ENCODE measurements at regions not wholly inside any gene's neighbourhood (a gene's known extent, or its start where the extent isn't known, plus 50 kb on each side); places are given as distances from the start of the nearest gene placed in this dataset.

DNA sequence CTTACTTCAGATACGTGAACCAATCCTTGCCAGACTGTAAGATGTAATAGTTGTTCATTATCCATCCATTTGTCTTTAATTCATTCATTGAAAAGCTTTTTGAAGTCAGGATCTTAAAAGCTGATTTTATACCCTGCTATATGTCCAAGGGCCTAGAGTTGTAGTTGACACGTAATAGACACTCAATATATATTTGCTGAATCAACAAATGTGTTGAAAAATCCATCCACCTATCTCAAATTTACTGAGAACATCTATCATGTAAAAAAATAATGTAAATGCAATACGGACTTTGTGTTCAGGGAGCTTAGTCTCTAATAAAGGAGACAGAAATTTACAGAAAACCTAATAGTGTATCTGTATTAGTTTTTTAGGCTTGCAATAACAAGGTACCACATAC lies 521.0 kb downstream of the METTL15 start:
- TF ChIP-seq CTCF (IDR thresholded peaks at IDR 0.05; ENCODE audit: extremely low read depth in 1 of 2, insufficient read depth in 1 of 2, low read depth in 1 of 2, low read length in 2 of 2) (no peak), POLR2A (IDR thresholded peaks at IDR 0.05; ENCODE audit: low read depth, low read length) (no peak), EZH2 (IDR thresholded peaks at IDR 0.05; ENCODE audit: borderline replicate concordance, low read depth, low read length, severe bottlenecking) (no peak), JUN (IDR thresholded peaks at IDR 0.05; ENCODE audit: borderline replicate concordance, insufficient read depth, insufficient read length, low read depth) (no peak), MAX (IDR thresholded peaks at IDR 0.05; ENCODE audit: insufficient read depth, insufficient read length) (no peak), FOS (IDR thresholded peaks at IDR 0.05; ENCODE audit: borderline replicate concordance, insufficient read depth, low read length) (no peak), POLR2AphosphoS5 (IDR thresholded peaks at IDR 0.05; ENCODE audit: insufficient read depth, low read depth, low read length) (no peak), GATA2 (IDR thresholded peaks at IDR 0.05; ENCODE audit: insufficient read depth, insufficient read length, low read depth, low read length) (no peak), MYC (IDR thresholded peaks at IDR 0.05; ENCODE audit: low read depth, low read length) (no peak)
